A673 (cell line): ENCODE measurements at regions not wholly inside any gene's neighbourhood (a gene's known extent, or its start where the extent isn't known, plus 50 kb on each side); places are given as distances from the start of the nearest gene placed in this dataset.

Experiments used
- BruUV-seq: library from RNA; stranded (reverse); fragments of 400-500 nt; replicated peaks from 2 replicates; lab custom pipeline; 2021; lab: Mats Ljungman, UMichigan
- CTCF ChIA-PET: fragments of 300-600 bp; sonication (Branson Sonifier 250); formaldehyde crosslinking; loops from one replicate; lab custom pipeline; 2022; ENCODE audit warnings: antibody characterized with exemption; lab: Charles Lee
- POLR2A ChIA-PET: fragments of 300-600 bp; sonication (Branson Sonifier 250); formaldehyde crosslinking; loops from one replicate; lab custom pipeline; 2022; ENCODE audit warnings: antibody characterized with exemption; ENCODE audit not compliant: low non-redundant PET; lab: Charles Lee
- DNase-seq: peaks from one replicate; pipeline ENCODE4 v3.0.0-alpha.2; 2015; ENCODE audit warnings: low spot score
- H3K27ac ChIP-seq: fragments of 200-600 bp; sonication (generic); 2 replicates; pipeline ENCODE4 v1.5.1; 2016; ENCODE audit warnings: mixed run types, low read depth, mild to moderate bottlenecking, mixed read lengths, antibody characterized with exemption, low read length; ENCODE audit not compliant: poor library complexity, severe bottlenecking
- H3K27me3 ChIP-seq: fragments of 200-600 bp; sonication (generic); replicated peaks from 2 replicates; pipeline ENCODE4 v1.6.1; 2017; ENCODE audit warnings: mixed run types, low read depth, mild to moderate bottlenecking, mixed read lengths, antibody characterized with exemption, low read length; ENCODE audit not compliant: insufficient read depth, poor library complexity
- H3K36me3 ChIP-seq: fragments of 200-600 bp; sonication (generic); 2 replicates; pipeline ENCODE4 v1.6.1; 2016; ENCODE audit warnings: mixed run types, mild to moderate bottlenecking, mixed read lengths, antibody characterized with exemption, low read length; ENCODE audit not compliant: insufficient read depth, poor library complexity, severe bottlenecking
- H3K4me1 ChIP-seq: fragments of 200-600 bp; sonication (generic); 2 replicates; pipeline ENCODE4 v1.6.1; 2017; ENCODE audit warnings: mixed run types, mild to moderate bottlenecking, mixed read lengths, antibody characterized with exemption, low read length; ENCODE audit not compliant: insufficient read depth, poor library complexity, severe bottlenecking
- H3K4me3 ChIP-seq: fragments of 200-600 bp; sonication (generic); 2 replicates; pipeline ENCODE4 v1.5.1; 2016; ENCODE audit warnings: low read depth, mixed run types, mild to moderate bottlenecking, mixed read lengths, low read length; ENCODE audit not compliant: poor library complexity, severe bottlenecking
- H3K9me3 ChIP-seq: fragments of 200-600 bp; sonication (generic); 2 replicates; pipeline ENCODE4 v1.6.1; 2016; ENCODE audit warnings: mixed run types, low read depth, mild to moderate bottlenecking, mixed read lengths, antibody characterized with exemption, low read length; ENCODE audit not compliant: poor library complexity, severe bottlenecking
- CTCF ChIP-seq: fragments of 300-800, 200-600 bp; sonication (generic); conservative IDR thresholded peaks from 2 replicates; pipeline ENCODE4 v1.5.1; 2017; ENCODE audit warnings: low read depth, mild to moderate bottlenecking, antibody characterized with exemption, low read length, moderate library complexity, mixed read lengths
- EZH2 ChIP-seq: fragments of 200-600 bp; sonication (generic); IDR thresholded peaks from 2 replicates; pipeline ENCODE4 v1.6.1; 2017; ENCODE audit warnings: borderline replicate concordance, low read depth, mild to moderate bottlenecking, mixed read lengths, antibody characterized with exemption, low read length; ENCODE audit not compliant: poor library complexity, severe bottlenecking
- intact Hi-C: fragments of 100-400 bp; cut with micrococcal nuclease; formaldehyde crosslinking; loops from one replicate; pipeline ENCODE4 v1.10.0; 2022; ENCODE audit not compliant: unreplicated experiment

GRCh38 chr12:89167986-89168385 is 184.3 kb downstream of the DUSP6 start:
- no peak for DNase-seq
- Histone ChIP-seq H3K27ac (no peak overlapping the region), H3K4me1 (peaks cover 27% of the 10 kb centered on the region), H3K9me3 (peaks cover 7% of the 10 kb centered on the region), H3K36me3 (no peaks in the 10 kb centered on the region), H3K4me3 (no peak overlapping the region), H3K27me3 (no peaks in the 10 kb centered on the region)
- no peak for TF ChIP-seq EZH2
- TF ChIP-seq CTCF, result no peak
- intact Hi-C loops, result no loop called here
- CTCF ChIA-PET, result no interaction called here
- POLR2A ChIA-PET, result no interaction called here
- no TSS peak for BruUV-seq

GRCh38 chr12:89166525-89166934 is 185.8 kb downstream of the DUSP6 start:
- Histone ChIP-seq H3K9me3 (no peaks in the 10 kb centered on the region), H3K27ac (no peak overlapping the region), H3K36me3 (no peaks in the 10 kb centered on the region), H3K4me1 (peaks cover 39% of the 10 kb centered on the region), H3K27me3 (no peaks in the 10 kb centered on the region), H3K4me3 (no peak overlapping the region)
- intact Hi-C loops, result no loop called here
- TF ChIP-seq EZH2 (no peak), CTCF (no peak)
- CTCF ChIA-PET, result no interaction called here
- DNase-seq, result no peak
- no TSS peak for BruUV-seq
- POLR2A ChIA-PET, result no interaction called here

- BruUV-seq, result no TSS peak
- Histone ChIP-seq H3K36me3 (no peaks in the 10 kb centered on the region), H3K4me1 (peaks cover 43% of the 10 kb centered on the region), H3K27me3 (no peaks in the 10 kb centered on the region), H3K9me3 (no peaks in the 10 kb centered on the region), H3K4me3 (no peak overlapping the region), H3K27ac (no peak overlapping the region)
- ChIA-PET POLR2A (no interaction called here), CTCF (no interaction called here)
- intact Hi-C loops, result no loop called here
- no peak for DNase-seq
- TF ChIP-seq EZH2 (no peak), CTCF (no peak)
Measured at GRCh38 chr12:89166121-89166520, 186.2 kb downstream of the DUSP6 start.
